Panc1 (cell line): ENCODE measurements at regions not wholly inside any gene's neighbourhood (a gene's known extent, or its start where the extent isn't known, plus 50 kb on each side); places are given as distances from the start of the nearest gene placed in this dataset.

Source experiments
- POLR2AphosphoS5 ChIP-seq: IDR thresholded peaks from 2 replicates; pipeline ENCODE4 v1.6.1; 2012; ENCODE audit warnings: mild to moderate bottlenecking, low read depth, low read length, moderate library complexity
- REST ChIP-seq, 2 experiments: IDR thresholded peaks; 2 replicates each; pipeline ENCODE4 v1.6.1; 2011 to 2012; ENCODE audit warnings: low read depth in 2 of 2, control low read depth in 1 of 2, low read length in 1 of 2, mild to moderate bottlenecking in 1 of 2, moderate library complexity in 1 of 2; ENCODE audit not compliant: insufficient read depth in 1 of 2
- SIN3A ChIP-seq: IDR thresholded peaks from 2 replicates; pipeline ENCODE4 v1.6.1; 2012; ENCODE audit warnings: low read depth, mild to moderate bottlenecking, low read length, moderate library complexity, borderline replicate concordance; ENCODE audit not compliant: insufficient read depth
- TF ChIP-seq, protein P1 (sequence below): fragments of 450-650 bp; IDR thresholded peaks from 2 replicates; pipeline ENCODE4 v1.5.1; 2017; ENCODE audit warnings: mild to moderate bottlenecking

DNA sequence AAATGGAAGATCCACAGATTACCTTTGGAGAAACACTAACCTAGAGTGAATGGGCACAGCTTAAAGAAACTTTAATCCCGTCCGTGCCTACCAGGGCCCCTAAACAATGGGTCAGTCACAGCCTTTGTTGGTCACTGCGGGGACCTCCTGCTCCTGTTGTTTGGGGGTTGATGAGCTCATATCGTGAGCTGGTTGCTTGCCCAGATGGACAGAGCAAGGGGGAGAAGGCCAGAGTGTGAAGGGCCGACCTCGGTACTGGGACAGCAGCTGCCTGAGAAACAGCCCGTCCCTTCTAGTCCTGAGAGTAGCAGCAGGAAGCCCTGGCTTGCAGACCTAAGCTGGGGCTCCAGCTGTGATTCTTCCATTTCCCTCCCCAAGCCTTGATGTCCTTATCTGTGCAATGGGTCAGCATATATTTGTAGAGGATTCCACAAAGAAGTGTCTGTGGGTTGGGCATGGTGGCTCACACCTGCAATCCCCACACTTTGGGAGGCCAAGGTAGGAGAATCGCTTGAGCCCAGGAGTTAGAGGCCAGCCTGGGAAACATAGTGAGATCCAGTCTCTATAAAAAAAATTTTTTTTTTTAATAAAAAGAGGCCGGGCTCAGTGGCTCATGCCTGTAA is 69.6 kb upstream of the SLC34A2 start:
- TF ChIP-seq, protein P1, sequence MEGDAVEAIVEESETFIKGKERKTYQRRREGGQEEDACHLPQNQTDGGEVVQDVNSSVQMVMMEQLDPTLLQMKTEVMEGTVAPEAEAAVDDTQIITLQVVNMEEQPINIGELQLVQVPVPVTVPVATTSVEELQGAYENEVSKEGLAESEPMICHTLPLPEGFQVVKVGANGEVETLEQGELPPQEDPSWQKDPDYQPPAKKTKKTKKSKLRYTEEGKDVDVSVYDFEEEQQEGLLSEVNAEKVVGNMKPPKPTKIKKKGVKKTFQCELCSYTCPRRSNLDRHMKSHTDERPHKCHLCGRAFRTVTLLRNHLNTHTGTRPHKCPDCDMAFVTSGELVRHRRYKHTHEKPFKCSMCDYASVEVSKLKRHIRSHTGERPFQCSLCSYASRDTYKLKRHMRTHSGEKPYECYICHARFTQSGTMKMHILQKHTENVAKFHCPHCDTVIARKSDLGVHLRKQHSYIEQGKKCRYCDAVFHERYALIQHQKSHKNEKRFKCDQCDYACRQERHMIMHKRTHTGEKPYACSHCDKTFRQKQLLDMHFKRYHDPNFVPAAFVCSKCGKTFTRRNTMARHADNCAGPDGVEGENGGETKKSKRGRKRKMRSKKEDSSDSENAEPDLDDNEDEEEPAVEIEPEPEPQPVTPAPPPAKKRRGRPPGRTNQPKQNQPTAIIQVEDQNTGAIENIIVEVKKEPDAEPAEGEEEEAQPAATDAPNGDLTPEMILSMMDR, result no peak
- TF ChIP-seq POLR2AphosphoS5 (no peak), REST (IDR thresholded peaks at IDR 0.05; ENCODE audit: insufficient read depth in 1 of 2, low read depth in 2 of 2, low read length in 1 of 2) (no peak), SIN3A (no peak)
